CMK (cell line): ENCODE measurements at regions not wholly inside any gene's neighbourhood (a gene's known extent, or its start where the extent isn't known, plus 50 kb on each side); places are given as distances from the start of the nearest gene placed in this dataset.

Source experiments
- DNase-seq: peaks from one replicate; pipeline ENCODE4 v3.0.0-alpha.2; 2010; ENCODE audit warnings: low read depth

DNA sequence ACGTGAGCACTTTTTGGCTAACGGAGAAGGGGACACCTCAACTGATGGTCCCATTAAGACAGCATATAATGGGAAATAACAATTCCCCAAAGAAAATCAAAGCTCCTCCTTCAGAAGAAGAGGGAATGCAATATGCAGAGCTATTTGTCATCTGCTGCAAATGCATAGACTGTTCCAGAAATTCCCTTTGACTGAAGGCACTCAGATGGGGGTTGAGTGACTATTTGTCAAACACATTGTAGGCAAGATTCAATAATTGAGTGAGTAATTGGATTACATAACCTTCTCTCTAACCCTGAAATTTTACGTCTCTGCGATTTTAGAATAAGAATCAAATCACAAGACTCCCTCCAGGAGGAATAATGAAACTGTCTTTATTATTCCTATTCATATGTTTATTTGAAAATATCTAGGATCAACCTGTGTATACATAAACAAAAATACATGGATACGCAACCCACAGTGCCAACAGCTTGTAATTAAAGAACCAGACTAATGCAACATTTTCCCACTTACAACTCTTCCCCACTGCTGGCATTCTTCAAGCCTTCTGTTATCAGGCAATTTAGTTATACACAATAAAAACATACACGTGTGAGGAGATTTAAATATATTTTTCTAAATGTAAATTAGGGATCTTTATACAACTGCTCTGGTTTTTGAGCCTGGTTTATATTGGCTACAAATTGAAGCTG, 256.6 kb downstream of the GBA3 start:
- DNase-seq = no peak

DNA sequence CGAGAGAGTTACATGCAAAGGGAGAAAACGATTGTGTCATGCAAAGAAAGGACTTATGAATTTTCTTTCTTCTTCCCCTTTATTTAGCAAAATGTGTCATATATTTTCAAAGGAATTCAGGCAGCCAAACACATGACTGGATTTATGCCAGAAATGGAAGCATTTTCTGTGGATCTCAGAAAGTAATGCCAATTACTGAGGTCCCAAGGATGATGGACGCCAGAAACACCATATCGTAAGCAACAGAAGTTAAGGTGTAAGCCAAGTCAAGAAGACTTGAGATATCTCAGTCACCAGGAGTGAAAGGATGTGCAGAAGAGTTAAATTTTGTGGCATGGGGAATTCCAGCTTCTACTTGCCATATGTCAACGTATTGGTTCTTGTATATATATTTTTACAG, 255.1 kb downstream of the GBA3 start:
- no peak for DNase-seq

DNA sequence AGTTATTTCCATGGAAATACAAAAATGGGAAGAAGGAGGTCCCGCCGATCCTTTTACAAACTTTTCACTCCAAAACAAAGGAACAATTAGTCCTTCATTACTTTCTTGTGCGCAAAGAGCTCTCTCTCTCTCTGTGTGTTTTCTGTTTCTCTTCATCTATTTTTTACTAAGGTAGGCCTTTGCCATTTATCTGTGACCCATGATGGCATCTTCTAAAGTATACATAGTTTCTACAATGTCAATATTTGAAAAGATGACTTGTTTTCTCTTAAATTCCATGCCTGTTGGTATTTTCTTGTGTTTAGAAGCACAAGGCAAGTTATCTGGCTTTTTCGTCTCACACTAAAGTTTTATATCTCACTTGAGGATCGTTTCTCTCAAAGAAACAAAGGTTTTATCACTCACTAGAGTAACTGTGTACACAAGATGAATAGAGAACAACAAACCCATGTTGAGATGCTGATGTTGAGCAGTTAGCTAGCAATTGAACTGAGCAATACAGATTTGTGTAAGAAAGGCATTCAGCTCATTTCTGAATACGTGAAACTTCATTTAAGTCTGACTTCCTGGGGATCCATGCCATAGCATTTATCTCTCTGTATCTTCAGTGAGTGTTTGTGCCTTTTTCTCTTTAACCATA, 250.3 kb downstream of the GBA3 start:
- no peak for DNase-seq

GRCh38 chr4:22941688-22942375, 249.1 kb downstream of the GBA3 start:
- no peak for DNase-seq

DNA sequence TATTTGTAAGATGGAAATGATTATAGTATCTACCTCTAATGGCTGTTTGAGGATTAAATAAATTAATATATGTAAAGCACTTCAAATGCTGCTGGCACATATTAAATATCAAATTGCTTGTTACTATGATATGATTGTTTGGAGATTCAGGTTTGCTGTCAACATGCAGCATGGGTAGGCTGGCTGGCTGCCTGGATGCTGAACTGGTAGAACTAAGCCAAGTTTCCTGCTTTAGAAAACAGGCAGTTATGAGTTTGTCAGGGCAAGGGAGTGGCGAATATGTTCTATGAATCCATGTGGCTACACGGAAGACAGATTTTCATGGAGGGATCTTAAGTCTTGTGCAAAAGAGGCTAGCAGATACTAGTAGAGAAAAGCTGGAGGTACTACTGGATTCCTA, 239.6 kb downstream of the GBA3 start:
- DNase-seq = no peak

DNA sequence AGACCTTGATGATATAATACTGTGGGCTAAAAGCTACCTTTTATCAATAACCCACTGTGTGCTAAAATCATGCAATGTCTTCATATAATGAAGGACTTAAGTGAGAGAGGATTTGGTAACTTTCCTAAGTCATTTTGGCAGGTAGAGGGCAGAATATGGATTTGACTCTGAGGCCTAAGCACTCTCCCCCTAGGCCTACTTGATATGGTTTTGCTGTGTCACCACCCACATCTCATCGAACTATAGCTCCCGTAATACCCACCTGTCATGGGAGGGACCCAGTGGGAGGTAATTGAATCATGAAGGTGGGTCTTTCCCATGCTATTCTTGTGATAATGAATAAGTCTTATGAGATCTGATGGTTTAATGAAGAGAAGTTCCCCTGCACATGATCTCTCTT, 229.7 kb downstream of the GBA3 start:
- no peak for DNase-seq

GRCh38 chr4:22921936-22922335, 229.2 kb downstream of the GBA3 start:
- no peak for DNase-seq

DNA sequence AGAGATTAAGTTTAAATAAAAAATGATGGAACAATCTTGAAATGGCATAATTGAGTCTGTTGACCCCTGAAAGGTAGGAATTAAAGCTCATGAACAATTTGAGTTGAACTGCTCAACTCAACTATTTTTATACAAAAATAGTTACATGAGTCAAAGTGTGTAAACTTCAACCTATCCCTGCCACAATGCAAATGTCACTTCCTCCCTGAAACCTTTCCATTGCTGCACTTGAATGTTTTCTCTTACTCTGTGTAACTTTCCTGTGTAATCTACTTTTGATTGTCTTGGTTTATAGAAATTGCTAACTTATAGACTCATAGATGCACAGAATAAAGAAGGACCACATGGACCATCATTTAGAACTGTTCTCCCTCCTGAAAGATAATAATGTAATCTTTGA, 218.5 kb downstream of the GBA3 start:
- no peak for DNase-seq

GRCh38 chr4:22910200-22910599, 217.5 kb downstream of the GBA3 start:
- DNase-seq = no peak

DNA sequence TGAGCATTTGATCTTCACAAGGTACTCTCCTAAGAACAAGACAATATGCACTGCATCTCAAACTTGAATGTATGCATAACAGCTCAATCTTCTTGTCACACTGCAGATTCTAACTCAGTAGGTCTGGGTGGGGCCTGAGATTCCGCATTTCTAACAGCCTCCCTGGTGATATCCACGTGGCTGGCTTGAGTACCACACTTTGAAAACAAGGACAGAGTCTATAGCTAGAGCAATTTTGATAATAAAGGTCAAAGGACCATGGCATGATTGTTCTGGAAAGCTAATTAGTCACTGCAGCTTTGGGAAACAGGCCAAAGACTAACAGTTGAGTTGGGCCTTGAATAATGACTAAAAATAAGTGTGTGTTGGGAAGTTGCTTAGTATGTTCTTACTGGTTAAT, 213.3 kb downstream of the GBA3 start:
- no peak for DNase-seq

GRCh38 chr4:22903913-22904312, 211.2 kb downstream of the GBA3 start:
- DNase-seq = no peak

- DNase-seq = no peak
Measured at GRCh38 chr4:22901631-22902030, 208.9 kb downstream of the GBA3 start.

DNA sequence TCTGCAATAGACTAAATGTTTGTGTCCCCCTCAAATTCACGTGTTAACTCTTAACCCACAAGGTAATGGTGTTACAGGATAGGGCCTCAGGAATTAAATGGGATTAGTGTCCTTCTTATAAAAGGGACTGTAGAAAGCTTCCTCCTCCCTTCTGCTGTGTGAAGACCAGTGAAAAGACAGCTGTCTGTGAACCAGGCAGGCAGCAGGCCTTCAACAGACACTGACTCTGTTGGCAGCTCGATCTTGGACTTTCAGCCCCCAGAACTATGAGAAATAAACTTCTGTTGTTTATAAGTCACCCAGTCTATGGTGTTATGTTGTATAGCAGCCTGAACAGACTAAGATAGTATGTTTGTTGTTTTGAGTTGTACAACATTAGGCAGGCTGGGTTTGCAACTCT, 208.1 kb downstream of the GBA3 start:
- DNase-seq = no peak

DNA sequence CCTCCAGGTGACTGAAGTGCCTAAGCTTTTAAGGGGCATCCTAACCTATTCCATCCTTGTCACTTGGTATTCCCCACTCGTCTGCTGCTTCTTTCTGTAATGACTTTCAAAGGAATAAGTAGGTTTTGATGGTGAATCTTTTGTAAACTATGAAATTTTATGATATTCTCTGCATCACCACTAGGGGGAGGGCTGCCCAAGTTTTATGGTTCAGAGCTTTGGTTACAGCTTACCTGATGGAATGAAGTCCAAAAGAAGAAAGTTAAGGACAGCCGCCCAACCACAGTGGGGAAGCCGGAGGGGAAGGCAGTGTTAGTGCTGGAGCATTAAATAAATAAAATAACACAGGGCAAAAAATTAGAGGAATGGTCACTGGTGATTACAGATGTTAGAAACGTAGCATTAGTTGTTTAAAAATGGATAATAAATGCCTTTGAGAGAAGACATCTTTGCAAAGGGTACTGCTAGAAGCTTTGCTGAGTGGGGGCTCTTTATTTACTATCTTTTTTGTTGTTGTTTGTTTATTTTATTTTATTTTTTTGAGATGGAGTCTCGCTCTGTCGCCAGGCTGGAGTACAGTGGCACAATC, 204.9 kb downstream of the GBA3 start:
- DNase-seq = no peak

DNA sequence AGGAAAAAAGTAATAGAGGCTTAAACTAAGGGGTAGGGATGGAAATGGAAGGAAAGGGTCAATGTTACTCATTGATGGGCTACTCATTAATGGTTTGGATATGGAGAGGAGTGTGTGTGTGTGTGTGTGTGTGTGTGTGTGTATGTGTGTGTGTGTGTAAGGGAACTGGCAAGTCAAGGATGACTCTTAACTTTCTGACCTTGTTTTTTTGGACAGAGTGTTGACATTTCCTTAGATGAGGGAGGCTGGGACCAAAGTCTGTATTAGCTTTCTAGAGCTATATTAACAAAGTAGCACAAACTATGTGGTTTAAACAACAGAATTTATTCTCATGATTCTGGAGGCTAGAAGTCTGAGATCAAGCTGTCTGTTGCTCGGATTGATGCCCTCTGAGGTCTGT, 202.7 kb downstream of the GBA3 start:
- DNase-seq = no peak

DNA sequence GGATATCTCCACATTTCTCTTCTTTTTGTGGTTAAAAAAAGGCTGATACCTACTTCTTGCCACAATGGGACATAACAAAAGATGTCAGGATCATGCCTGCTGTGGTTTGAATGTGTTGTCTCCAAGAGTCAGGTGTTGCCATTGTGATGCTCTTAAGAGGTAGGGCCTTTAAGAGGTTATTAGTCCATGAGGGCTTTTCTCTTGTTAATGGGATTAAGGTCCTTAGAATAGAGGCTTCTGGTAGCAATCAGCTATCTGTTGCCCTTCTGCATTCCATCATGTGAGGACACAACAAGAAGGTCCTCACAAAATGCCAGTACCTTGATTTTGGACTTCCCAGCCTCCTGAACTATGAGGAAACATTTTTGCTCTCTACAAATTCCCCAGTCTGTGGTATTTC, 191.4 kb downstream of the GBA3 start:
- DNase-seq = no peak

GRCh38 chr4:22881411-22881810, 188.7 kb downstream of the GBA3 start:
- no peak for DNase-seq

- no peak for DNase-seq
Measured at GRCh38 chr4:22877486-22878052, 184.8 kb downstream of the GBA3 start.

DNA sequence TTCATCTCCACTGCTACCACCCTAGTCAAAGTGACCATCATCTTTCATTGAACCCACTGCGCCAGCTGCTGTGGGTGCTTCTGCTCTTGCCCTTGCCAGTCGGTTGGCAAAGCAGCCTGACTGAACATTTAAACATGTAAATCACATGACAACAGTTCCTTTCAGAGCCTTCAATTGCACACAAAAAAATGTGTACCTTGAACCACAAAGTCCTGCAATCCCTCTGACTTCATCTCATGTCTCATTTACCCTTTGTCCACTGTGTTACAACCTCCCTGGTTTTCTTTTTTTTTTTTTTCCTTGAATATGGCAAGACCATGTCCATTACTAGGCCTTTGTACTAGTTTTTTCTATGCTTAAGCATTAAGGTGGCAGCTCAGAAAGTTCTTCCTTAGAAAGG, 183.5 kb downstream of the GBA3 start:
- no peak for DNase-seq

- no peak for DNase-seq
Measured at GRCh38 chr4:22875587-22876257, 183.0 kb downstream of the GBA3 start.

DNA sequence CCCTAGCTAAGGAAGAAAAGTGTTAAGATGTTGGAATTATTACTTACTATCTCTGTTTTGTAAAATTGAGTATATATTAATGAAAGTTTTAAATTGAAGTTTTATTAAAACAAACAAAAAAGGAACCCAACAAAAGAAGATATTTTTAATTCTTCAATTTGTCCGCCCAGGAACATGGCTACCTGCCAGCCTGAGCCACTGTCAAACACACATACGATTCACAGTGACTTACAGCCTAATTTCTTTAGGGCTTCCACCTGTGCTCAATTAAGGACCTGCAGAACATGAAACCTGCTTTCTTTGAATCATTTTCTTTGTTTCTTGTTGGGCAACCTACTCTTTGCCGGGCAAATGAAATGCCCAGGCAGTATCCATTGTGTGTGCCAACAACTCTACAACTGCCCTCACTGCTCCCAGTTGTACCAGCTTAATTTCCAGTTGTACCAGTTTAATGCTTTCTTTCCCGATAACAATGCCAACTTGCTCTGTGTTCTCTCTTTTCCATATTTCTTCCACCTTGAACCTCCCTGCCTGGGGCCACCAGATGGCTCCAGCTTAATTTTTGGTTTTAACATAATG, 181.7 kb downstream of the GBA3 start:
- no peak for DNase-seq

DNA sequence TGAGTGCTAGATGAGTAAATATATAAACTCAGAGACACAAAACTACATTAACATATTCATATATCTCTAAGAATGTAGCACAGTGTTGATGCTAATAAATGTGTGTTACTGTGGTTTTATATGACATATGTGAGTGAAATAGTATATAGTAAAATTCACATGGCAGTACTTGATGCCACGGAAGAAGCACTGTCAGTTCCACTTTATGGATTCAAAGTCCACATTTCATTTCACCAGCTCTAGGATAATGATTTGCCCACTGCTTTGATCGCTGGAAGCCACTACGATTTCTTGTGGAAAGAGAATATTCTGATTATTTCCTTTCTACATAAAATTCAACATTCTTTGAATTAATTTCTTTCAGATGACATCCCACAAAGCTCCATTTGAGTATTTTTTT, 181.2 kb downstream of the GBA3 start:
- no peak for DNase-seq
